A673 (cell line): ENCODE measurements at regions not wholly inside any gene's neighbourhood (a gene's known extent, or its start where the extent isn't known, plus 50 kb on each side); places are given as distances from the start of the nearest gene placed in this dataset.

ENCODE experiments used
- CTCF ChIP-seq: fragments of 300-800, 200-600 bp; sonication (generic); conservative IDR thresholded peaks from 2 replicates; pipeline ENCODE4 v1.5.1; 2017; ENCODE audit warnings: low read depth, mild to moderate bottlenecking, antibody characterized with exemption, low read length, moderate library complexity, mixed read lengths
- EZH2 ChIP-seq: fragments of 200-600 bp; sonication (generic); IDR thresholded peaks from 2 replicates; pipeline ENCODE4 v1.6.1; 2017; ENCODE audit warnings: borderline replicate concordance, low read depth, mild to moderate bottlenecking, mixed read lengths, antibody characterized with exemption, low read length; ENCODE audit not compliant: poor library complexity, severe bottlenecking

DNA sequence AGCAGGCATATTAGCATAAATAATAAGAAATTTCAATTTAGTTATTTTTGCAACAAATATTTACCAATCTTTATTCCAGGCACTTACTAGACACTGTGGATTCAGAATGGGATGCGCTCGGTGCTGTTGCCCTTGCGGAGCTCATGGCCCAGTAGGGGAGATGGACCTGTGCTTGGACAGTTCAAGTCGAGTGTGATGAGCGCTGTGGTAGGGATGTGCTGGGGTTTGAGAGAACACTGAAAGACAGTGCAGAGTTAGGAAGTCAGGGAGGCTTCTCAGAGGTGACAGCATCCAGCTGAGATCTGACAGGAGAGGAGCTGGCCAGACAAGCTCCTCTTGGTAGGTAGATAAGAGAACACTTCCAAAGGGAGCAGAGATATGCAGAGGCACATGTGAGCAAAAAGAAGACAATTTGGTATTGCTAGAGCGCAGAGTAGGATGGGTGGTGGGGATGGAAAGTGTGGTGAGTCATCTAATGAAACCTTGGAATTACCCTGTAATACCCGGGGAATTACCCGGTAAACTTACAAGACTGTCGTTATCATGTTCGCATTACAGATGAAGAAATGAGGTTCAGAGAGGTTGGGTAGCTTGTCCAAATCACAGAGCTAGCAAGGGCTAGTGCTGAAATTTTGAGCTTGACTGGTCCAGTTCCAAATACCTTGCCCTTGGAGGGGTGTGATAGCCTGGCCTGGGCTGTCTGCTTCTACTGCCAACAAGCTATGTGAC lies 298.1 kb upstream of the N4BP1 start:
- TF ChIP-seq CTCF = no peak
- no peak for TF ChIP-seq EZH2
